Sigmoid colon (tissue), 4 donors: ENCODE measurements at regions not wholly inside any gene's neighbourhood (a gene's known extent, or its start where the extent isn't known, plus 50 kb on each side); places are given as distances from the start of the nearest gene placed in this dataset.

Experiments used
- CTCF ChIP-seq, 4 experiments: fragments of 450-650 bp in 3 of 4; fragments of 200-600 bp in 1 of 4; IDR thresholded peaks; one replicate each; pipeline ENCODE4 v1.5.1; 2016 to 2019; ENCODE audit warnings: antibody characterized with exemption in 4 of 4, mild to moderate bottlenecking in 3 of 4, moderate library complexity in 2 of 4
- EP300 ChIP-seq, 4 donors: sonication (generic); formaldehyde crosslinking; IDR thresholded peaks; one replicate each; pipeline ENCODE4 v1.6.1; 2017; ENCODE audit warnings: antibody characterized with exemption in 4 of 4
- POLR2A ChIP-seq, 2 donors: fragments of 450-650 bp; IDR thresholded peaks; one replicate each; pipeline ENCODE4 v1.6.1; 2016; ENCODE audit warnings: antibody characterized with exemption in 2 of 2, mild to moderate bottlenecking in 2 of 2, moderate library complexity in 2 of 2

DNA sequence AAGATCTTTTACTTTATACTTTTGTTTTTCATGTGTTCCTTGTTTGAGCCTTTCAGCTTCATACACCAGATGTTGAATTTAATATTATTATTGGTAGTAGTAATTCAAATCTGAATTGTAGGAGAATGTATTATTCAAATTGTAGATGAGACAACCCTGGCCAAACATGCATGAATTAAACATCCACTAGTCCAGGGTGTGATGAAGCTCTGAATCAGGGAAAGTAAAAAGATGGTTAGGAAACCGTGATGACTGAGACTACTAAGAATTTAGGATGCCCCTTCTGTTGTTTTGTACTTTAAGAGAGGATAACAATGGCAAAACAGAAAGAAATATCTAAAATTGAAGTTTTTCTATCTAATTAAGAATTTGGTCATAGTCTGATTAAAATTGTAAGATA lies 227.8 kb upstream of the CDH2 start:
- no peak for TF ChIP-seq EP300 (IDR thresholded peaks at IDR 0.05)
- no peak for TF ChIP-seq CTCF (IDR thresholded peaks at IDR 0.05)
- TF ChIP-seq POLR2A (IDR thresholded peaks at IDR 0.05), result no peak
